LNCAP (cell line): ENCODE measurements at regions not wholly inside any gene's neighbourhood (a gene's known extent, or its start where the extent isn't known, plus 50 kb on each side); places are given as distances from the start of the nearest gene placed in this dataset.

Experiments
- TF ChIP-seq, protein P1 (sequence below): fragments of 450-650 bp; IDR thresholded peaks from 2 replicates; pipeline ENCODE4 v1.5.1; 2017; ENCODE audit warnings: mild to moderate bottlenecking

DNA sequence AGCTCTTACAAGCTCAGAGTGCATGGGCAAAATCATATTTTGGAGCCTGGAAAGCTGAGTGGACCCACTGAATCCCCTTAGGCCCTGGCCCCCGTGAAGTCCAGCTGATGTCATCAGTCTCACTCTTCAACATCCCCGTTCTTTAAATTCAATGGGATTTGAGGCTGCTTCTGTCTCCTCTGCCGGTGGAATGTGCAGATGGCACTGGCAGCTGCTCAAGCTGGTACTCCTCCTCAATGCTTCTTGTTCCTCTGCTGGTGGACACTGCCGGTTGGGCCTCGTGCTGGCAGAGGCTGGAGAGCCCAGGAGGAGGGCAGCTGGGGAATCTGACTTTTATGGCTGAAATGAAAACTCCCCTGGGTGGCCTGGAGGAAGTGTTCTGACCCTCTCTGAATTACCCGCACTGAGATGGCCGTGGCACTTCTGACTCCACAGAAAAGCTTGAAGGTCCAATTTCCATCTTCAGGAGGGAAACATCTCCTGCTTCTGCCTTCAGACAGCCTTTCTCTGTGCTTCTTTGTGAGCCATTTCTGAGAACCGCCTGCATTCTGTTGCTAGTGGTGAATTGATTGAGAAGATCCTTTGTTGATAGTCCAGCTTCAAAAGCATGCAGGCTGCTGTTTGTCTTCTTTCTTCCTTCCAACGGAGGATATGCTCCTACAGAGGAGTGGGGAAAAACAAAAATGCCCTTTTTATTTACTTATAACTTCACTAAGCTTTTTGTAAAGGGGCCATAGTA is 298.9 kb downstream of the TMEM38B start:
- TF ChIP-seq, protein P1, sequence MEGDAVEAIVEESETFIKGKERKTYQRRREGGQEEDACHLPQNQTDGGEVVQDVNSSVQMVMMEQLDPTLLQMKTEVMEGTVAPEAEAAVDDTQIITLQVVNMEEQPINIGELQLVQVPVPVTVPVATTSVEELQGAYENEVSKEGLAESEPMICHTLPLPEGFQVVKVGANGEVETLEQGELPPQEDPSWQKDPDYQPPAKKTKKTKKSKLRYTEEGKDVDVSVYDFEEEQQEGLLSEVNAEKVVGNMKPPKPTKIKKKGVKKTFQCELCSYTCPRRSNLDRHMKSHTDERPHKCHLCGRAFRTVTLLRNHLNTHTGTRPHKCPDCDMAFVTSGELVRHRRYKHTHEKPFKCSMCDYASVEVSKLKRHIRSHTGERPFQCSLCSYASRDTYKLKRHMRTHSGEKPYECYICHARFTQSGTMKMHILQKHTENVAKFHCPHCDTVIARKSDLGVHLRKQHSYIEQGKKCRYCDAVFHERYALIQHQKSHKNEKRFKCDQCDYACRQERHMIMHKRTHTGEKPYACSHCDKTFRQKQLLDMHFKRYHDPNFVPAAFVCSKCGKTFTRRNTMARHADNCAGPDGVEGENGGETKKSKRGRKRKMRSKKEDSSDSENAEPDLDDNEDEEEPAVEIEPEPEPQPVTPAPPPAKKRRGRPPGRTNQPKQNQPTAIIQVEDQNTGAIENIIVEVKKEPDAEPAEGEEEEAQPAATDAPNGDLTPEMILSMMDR: no peak

DNA sequence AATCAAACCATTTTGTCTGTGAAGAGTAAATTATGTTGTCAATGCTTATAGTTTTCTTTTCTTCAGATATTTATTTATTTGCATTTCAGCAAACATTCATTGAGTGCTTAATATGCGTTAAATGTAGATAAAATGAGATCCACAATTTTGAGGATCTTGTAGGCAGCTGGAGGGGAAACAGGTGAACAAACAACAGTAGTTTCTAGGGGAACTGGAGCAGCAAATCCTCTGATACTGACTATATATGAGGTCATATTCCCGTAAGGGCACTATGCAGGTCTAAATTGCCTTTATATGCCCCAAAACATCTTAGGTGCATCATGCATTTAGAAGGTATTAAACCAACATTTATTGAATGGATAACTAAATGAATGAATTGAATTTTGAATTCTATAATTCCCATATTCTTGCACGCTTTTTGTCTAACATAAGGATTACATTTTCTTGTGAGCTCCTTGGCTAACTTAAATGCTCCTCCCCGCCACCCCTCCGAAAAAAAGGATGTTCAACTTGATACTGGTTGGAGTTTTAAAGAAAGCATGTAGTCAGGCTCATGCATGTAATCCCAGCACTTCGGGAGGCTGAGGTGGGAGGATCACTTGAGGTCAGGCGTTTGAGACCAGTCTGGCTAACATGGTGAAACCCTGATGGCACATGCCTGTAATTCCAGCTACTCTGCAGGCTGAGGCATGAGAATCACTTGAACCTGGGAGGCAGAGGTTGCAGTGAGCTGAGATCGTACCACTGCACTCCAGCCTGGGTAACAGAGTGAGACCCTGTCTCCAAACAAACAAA is 299.8 kb downstream of the TMEM38B start:
- TF ChIP-seq, protein P1: no peak

DNA sequence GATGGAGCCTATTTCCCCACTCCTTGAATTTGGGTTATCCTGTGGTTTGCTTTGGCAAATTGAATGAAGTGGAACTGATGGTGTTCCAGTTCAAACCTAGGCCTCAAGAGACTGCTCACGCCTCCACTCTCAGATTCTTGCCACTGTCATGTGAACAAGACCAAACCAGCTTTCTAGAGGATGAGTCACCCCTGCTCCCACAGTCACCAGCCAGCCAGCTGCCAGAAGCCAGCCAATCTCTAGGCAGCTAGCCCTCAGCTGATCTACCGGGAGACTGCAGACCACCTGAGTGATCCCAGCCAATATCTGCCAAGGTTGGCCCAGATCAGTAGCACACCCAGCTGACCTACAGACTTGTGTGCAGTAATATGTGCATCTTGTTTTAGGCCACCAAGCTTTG is 300.6 kb downstream of the TMEM38B start:
- TF ChIP-seq, protein P1: no peak

- TF ChIP-seq, protein P1: no peak
Measured at GRCh38 chr9:106017198-106017740, 322.9 kb downstream of the TMEM38B start.

GRCh38 chr9:106019039-106019680 is 324.8 kb downstream of the TMEM38B start:
- TF ChIP-seq, protein P1: no peak

GRCh38 chr9:106019702-106020101 is 325.4 kb downstream of the TMEM38B start:
- TF ChIP-seq, protein P1: no peak

DNA sequence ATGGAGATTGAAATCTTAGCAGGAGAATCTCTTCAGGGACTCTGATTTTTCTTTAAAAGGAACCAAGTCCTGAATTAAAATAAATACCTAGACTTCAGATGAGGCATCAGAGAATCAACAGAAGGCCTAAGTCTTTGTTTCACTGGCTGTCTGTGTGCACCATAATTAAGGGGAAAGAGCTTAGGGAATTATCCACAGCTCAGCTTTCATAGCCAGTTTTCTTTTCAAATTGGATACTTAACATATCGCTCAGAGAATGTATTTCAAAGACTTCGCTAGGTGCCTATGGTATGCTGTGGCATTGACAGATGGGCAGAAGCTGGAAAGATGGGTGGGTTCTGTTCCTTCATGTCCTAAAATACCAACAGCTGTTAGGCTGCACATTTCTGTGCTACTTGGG is 325.8 kb downstream of the TMEM38B start:
- TF ChIP-seq, protein P1: no peak
